Endometrium (tissue), 2 donors: ENCODE measurements at regions not wholly inside any gene's neighbourhood (a gene's known extent, or its start where the extent isn't known, plus 50 kb on each side); places are given as distances from the start of the nearest gene placed in this dataset.
"Not testable (repeated sequence)": the region's sequence is repeated elsewhere in the genome, so short reads cannot be mapped to it uniquely, and the experiment has no call there.

ENCODE experiments used
- FAIRE-seq: peaks from 2 replicates; lab custom pipeline; 2012; peaks lifted over from hg19 to GRCh38; lab: Jason Lieb, UNC
- donor health status: control.
- donor health status: control.

DNA sequence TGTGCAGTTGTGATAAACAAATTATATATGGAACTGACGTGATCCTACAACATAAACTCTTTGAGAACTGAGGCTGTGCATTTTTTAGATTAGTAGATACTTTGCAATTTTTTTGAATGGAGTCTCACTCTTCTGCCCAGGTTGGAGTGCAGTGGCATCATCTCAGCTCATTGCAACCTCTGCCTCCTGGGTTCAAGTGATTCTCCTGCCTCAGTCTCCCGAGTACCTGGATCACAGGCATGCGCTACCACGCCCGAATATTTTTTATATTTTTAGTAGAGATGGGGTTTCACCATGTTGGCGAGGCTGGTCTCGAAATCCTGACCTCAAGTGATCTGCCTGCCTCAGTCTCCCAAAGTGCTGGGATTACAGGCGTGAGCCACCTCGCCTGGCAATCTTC is 145.9 kb downstream of the POTEH start:
- FAIRE-seq: not testable (repeated sequence)

DNA sequence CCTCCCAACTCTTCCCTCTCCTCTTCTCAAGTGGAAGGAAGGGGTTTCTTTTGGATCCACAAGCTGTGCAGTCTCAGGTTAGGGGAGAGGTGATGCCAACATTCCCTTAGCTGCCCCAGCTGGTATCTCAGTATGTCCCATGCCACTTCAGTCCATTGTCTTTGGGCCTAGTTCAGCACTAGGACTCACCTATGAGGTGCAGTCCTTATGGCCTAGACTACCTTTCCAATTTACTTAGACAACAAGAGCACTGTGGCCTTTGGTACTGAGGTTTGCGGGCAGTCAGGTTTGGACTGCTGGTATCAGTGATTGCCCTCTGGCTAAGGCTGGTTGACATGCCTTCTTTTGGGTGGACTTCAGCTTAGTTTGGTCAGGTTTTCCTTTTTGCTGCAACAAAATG is 159.9 kb downstream of the POTEH start:
- not testable (repeated sequence) for FAIRE-seq

DNA sequence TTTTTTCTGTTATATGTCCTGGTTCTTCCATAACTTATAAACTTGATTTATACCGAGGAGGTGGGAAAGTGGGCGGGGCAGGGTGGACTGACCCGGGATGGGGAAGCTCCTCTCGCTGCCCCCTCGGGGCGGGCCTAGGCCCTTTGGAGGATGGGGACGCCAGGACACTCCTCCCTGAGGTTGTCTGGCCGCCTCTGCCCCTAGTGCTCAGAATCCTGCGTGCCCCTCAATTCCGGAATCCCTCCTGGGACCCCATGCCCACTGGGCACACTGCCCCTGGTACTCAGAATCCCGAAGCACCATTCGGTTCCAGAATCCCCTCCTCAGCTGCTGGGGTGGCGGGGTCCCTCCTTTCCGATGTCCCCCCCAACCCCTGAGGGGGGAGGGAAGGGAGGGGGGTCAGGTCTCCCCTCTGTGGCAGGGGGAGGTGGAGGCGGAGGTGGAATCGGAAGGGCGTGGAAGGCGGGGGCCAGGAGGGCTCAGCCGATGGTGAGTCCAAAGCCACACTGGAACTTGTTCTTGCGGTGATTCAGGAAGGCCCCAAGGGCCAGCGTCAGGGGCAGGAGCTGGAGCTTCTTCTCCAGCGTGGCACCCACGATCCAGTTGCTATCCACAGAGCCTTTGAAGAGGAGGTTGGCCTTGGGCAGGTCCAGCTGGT is 164.0 kb downstream of the POTEH start:
- FAIRE-seq: not testable (repeated sequence)

DNA sequence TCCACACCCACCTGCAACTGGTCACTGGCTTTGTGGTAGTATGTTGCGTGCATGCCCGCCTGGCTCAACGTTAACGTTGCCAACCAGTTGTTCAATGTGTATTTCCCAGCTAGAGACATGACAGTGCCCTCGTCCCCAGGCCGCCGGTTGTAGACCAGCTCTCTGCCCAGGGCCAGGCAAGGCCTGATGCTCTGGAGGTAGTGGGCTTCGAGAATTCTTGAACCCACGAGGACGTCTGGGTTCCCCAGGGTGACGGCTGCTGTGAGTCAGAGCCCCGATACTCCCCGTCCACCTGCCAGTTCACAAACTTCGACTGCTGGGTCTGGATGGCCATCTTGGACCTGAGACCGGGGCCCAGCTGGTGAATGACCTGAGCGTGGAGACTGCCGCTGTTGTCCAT is 164.6 kb downstream of the POTEH start:
- not testable (repeated sequence) for FAIRE-seq

DNA sequence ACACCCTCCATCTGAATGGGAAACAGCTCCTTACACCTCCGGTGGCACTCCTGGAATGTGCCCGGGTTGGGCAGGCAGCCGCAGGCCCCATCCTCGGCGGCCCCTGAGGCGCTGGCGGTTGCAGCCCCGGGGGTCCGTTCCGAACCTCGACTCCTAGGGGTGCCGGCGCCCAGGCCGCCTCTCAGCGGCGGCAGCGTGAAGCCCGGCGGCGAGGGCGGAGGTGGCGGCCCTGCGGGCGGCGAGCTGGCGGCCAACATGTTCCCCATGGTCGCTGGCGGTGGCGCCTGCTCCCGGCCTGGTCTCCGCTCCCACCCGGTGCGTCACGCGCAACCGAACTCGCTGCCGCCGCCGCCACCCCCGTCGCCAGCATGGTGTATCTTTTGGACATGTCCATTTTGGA is 165.2 kb downstream of the POTEH start:
- FAIRE-seq: not testable (repeated sequence)

DNA sequence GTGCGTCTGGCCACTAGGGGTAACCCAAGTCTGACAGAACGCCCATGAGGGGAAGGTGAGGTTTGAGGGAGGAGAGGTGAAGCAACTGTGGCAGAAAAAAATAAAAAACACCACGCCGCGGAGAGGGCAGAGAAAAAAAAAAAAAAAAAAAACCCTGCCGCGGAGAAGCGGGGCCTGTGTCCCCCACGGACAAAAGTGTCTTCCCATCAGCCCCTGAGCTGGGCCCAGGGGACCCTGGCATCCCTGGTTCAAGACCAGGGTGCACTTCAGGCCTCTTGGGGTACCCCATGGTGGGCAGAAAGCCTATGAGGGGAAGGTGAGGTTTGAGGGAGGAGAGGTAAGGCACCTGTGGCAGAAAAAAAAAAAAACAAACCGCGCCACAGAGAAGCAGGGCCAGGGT is 191.1 kb downstream of the POTEH start:
- FAIRE-seq: not testable (repeated sequence)

DNA sequence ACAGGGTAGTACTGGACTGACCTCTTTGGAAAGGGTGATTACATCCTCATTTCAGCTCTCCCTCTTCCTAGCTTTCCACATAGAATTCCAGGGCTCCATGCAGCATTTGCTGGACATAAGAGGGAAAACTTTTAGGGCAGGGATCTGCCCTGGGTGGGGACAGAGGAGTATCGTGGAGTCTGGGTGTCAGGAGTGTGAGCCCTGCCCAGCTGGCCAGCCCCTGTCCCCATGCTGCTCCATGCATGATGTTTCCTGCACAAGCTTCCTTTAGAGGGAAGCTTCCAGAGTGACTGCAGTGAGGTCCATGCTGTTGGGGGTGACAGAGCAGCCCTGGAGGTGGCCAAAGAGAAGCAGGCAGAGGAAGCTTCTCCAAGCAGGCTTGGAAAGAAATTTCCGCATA is 214.5 kb downstream of the POTEH start:
- FAIRE-seq: not testable (repeated sequence)

DNA sequence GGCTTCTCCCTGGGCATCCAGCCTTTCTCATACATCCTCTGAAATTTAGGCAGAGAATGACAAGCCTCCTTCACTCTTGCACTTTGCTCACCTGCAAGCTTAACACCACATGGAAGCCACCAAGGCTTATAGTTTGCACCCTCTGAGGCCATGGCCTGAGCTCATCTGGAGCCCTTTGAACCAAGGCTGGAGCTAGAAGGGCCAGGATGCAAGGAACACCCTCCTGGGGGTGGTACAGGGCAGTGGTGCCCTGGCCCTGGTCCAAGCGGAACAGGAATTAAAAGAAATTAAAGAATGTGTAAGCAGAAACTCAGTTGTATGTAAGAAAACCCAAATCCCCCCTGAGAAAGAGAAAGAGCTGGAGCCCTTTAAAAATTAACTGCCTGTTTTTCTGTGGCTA is 221.9 kb downstream of the POTEH start:
- FAIRE-seq: not testable (repeated sequence)

DNA sequence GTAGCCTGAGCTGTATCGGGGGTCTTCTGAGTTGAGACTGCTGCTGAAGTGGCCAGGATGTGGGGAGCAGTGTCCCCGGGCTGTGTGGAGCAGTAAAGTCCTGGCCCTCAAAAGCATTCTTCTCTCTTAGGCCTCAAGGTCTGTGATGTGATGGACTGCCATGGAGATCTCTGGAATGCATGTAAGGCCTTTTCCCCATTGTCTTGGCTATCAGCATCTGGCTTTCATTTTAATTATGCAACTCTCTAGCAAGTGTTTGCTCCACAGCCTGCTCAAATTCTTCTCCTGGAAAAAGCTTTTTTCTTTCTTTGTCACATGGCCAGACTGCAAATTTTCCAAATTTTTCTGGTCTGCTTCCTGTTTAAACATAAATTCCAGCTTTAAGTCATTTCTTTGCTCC is 229.3 kb downstream of the POTEH start:
- not testable (repeated sequence) for FAIRE-seq

DNA sequence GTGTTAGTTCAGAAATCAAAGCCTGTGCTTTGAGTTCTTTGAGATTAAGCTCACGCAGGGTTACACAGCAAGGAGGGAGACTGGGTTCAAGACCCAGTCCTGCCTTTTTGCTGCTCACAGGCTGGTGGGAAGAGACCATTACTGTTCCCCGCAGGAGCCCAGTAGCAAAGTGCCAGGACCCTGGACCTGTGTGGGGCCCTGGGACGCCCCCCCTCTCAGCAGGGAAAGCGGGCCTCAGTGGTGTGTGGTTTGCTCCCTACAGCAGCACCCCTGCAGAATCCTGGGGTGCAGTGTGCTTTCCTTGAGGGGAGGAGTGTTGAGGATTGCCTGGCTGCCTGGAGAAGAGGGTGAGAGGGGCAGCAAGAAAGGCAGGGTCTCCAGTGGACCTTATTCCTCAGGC is 231.1 kb downstream of the POTEH start:
- not testable (repeated sequence) for FAIRE-seq

DNA sequence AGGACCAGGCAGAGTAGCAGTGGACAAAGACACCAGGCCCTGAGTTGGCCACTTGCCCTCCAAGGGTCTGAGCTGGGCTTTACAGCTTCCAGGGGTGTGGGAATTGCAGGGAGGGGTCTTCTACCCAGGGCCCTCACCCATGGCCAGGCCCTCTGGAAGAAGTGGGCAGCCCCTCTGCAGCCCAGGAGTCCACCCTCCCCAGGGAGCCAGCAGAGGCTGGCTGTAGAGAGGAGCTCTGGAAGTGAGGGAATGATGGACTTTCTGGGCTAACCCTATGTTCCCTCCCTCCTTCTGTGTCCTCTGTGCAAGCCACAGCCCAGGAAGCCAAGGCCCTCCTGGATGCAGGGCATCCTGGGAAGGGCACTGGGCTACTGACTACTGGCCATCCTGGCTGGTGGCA is 232.3 kb downstream of the POTEH start:
- FAIRE-seq: not testable (repeated sequence)

DNA sequence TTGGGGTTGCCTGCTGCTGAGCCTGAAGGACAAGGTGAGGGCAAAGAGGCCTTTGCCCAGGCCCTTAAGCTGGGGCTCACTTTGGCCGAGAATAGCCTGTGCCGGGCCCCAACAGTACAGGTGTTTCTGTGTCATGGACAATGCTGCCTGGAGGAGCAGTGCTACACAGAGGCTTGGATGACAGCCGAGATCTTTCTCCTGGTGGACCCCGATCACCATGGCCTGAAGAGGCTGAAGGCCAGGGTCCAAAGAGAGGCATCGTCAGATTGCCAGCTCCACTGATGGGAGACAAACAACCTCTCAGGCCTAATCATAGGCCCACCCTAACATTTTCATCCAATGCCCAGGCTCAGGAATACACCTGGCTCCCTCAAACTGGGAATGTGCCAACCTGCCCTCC is 232.8 kb downstream of the POTEH start:
- not testable (repeated sequence) for FAIRE-seq

DNA sequence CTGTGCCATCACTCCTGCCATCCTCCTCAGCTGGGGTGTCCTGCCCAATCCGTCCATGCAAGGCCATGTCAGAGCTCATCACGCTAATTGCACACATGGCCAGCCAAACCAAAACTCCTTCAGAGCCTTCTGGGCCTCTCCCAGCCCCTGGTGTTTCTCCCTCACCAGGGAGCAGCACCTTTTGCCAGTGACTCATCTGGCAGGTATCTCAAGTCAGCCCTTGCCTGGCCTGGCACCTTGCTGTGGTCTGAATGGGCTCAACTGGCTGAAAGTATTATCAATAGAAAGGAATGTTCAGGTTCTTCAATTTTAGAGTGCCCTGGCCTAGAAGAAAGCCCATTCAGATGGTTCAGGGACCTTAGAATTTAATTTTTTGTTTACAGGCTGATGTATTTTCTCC is 235.0 kb downstream of the POTEH start:
- FAIRE-seq: not testable (repeated sequence)

DNA sequence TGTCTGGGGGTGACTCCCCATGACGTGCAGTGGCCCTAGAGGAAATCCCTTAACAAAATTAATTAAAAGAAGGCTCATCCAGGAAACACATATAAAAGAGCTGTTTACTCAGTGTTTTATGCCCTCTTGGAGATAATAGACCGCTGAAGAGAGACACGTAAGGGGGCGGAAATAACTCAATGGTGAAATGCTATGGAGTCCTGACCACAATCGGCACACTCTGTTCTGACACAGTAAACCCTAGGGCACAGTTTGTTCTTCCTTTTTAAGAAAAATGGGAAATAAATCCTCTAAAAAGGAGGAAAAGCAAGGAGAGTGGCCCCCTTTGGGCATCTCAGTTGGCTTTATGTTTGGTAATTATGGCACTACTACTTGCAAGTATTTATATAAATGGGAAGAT is 237.3 kb downstream of the POTEH start:
- FAIRE-seq: not testable (repeated sequence)
